ENCODE measurements at regions not wholly inside any gene's neighbourhood (a gene's known extent, or its start where the extent isn't known, plus 50 kb on each side); places are given as distances from the start of the nearest gene placed in this dataset.
A peak's percentile ranks its signal among the peaks of the same experiment; 100 is the strongest.
"Not testable (repeated sequence)": the region's sequence is repeated elsewhere in the genome, so short reads cannot be mapped to it uniquely, and the experiment has no call there.

GRCh38 chr3:66931699-66932098 is 66.4 kb upstream of the KBTBD8 start:
- DNase-seq (ENCODE audit: low read depth) = no peak
- no peak for TF ChIP-seq CTCF (IDR thresholded peaks at IDR 0.05; ENCODE audit: insufficient read depth, low read depth, low read length, missing control alignments)
- H3K4me3 ChIP-seq (ENCODE audit: low read length) = no peak overlapping the region

GRCh38 chr3:66933233-66933632 is 64.9 kb upstream of the KBTBD8 start:
- no peak for TF ChIP-seq CTCF (IDR thresholded peaks at IDR 0.05; ENCODE audit: insufficient read depth, low read depth, low read length, missing control alignments)
- H3K4me3 ChIP-seq (ENCODE audit: low read length) = no peak overlapping the region
- no peak for DNase-seq (ENCODE audit: low read depth)

- no peak for DNase-seq (ENCODE audit: low read depth)
- TF ChIP-seq CTCF (IDR thresholded peaks at IDR 0.05; ENCODE audit: insufficient read depth, low read depth, low read length, missing control alignments) = no peak
- no peak overlapping the region for H3K4me3 ChIP-seq (ENCODE audit: low read length)
Observed at GRCh38 chr3:66934041-66934440, 64.1 kb upstream of the KBTBD8 start.

- DNase-seq (ENCODE audit: low read depth) = no peak
- TF ChIP-seq CTCF (IDR thresholded peaks at IDR 0.05; ENCODE audit: insufficient read depth, low read depth, low read length, missing control alignments) = no peak
- H3K4me3 ChIP-seq (ENCODE audit: low read length) = no peak overlapping the region
Observed at GRCh38 chr3:66934725-66935124, 63.4 kb upstream of the KBTBD8 start.

GRCh38 chr3:66937041-66937440 is 61.1 kb upstream of the KBTBD8 start:
- not testable (repeated sequence) for DNase-seq (ENCODE audit: low read depth)

GRCh38 chr3:66938338-66938963 is 59.7 kb upstream of the KBTBD8 start:
- peak; percentile 88 for TF ChIP-seq CTCF (IDR thresholded peaks at IDR 0.05; ENCODE audit: insufficient read depth, low read depth, low read length, missing control alignments)
- DNase-seq (ENCODE audit: low read depth) = peak; percentile 72
- no peak overlapping the region for H3K4me3 ChIP-seq (ENCODE audit: low read length)

More at GRCh38 chr3:66937041-66937440, 61.1 kb upstream of the KBTBD8 start:
- H3K4me3 ChIP-seq (ENCODE audit: low read length) = not testable (repeated sequence)

- TF ChIP-seq CTCF (IDR thresholded peaks at IDR 0.05; ENCODE audit: insufficient read depth, low read depth, low read length, missing control alignments) = no peak
- no peak for DNase-seq (ENCODE audit: low read depth)
Observed at GRCh38 chr3:66948041-66948440, 50.1 kb upstream of the KBTBD8 start.

More at GRCh38 chr3:66948041-66948440, 50.1 kb upstream of the KBTBD8 start:
- H3K4me3 ChIP-seq (ENCODE audit: low read length) = no peak overlapping the region
